CD4-positive, alpha-beta T cell (primary cell): ENCODE measurements at regions not wholly inside any gene's neighbourhood (a gene's known extent, or its start where the extent isn't known, plus 50 kb on each side); places are given as distances from the start of the nearest gene placed in this dataset.

Experiments used
- ATAC-seq: fragments of 200-7000 bp; cut with Tn5 transposase; one replicate; pipeline ENCODE4 v1.10.0; 2022; ENCODE audit warnings: mild to moderate bottlenecking; ENCODE audit not compliant: poor library complexity
- CTCF ChIA-PET: fragments of 350-600 bp; sonication (Branson Sonifier 250); formaldehyde crosslinking; loops from one replicate; lab custom pipeline; 2021; ENCODE audit warnings: antibody characterized with exemption, inconsistent platforms; lab: Charles Lee
- POLR2A ChIA-PET: fragments of 350-600 bp; sonication (Branson Sonifier 250); formaldehyde crosslinking; loops from one replicate; lab custom pipeline; 2021; ENCODE audit warnings: antibody characterized with exemption, inconsistent platforms; lab: Charles Lee
- DNase-seq, 14 experiments: peaks; one replicate each; pipeline ENCODE4 v3.0.0-alpha.2; 2013 to 2020; ENCODE audit warnings: mixed read lengths in 2 of 14
- H3K27ac ChIP-seq, 2 donors: one replicate each; pipeline versions ENCODE4 v1.5.1 to v1.7.0; 2013; ENCODE audit warnings: low read length in 2 of 2, low read depth in 1 of 2, mild to moderate bottlenecking in 1 of 2
- H3K27me3 ChIP-seq, 2 experiments: 1 replicate in 1 of 2; 2 replicates in 1 of 2; pipeline versions ENCODE4 v1.6.1 to v1.7.0; 2013; ENCODE audit warnings: low read length in 2 of 2, control low read depth in 1 of 2, mild to moderate bottlenecking in 1 of 2, moderate library complexity in 1 of 2; ENCODE audit not compliant: insufficient read depth in 2 of 2, control insufficient read depth in 1 of 2
- H3K36me3 ChIP-seq: one replicate; pipeline ENCODE4 v1.6.1; 2013; ENCODE audit warnings: low read length, control low read depth; ENCODE audit not compliant: insufficient read depth
- H3K4me1 ChIP-seq: one replicate; pipeline ENCODE4 v1.6.1; 2013; ENCODE audit warnings: low read length, control low read depth; ENCODE audit not compliant: insufficient read depth
- H3K4me3 ChIP-seq: one replicate; pipeline ENCODE4 v1.5.1; 2013; ENCODE audit warnings: mild to moderate bottlenecking, low read length, moderate library complexity
- H3K9me3 ChIP-seq, 2 experiments: 1 replicate in 1 of 2; 2 replicates in 1 of 2; pipeline versions ENCODE4 v1.6.1 to v1.7.0; 2013; ENCODE audit warnings: low read length in 2 of 2, mild to moderate bottlenecking in 2 of 2, control low read depth in 1 of 2, moderate library complexity in 1 of 2; ENCODE audit not compliant: control insufficient read depth in 1 of 2, insufficient read depth in 1 of 2
- H3K27ac Mint-ChIP-seq: one replicate; pipeline ENCODE4 v1.8.0; 2020; ENCODE audit warnings: mixed read lengths
- H3K27me3 Mint-ChIP-seq: one replicate; pipeline ENCODE4 v1.8.0; 2021; ENCODE audit warnings: mixed read lengths
- H3K36me3 Mint-ChIP-seq: one replicate; pipeline ENCODE4 v1.8.0; 2021; ENCODE audit warnings: low read depth, mixed read lengths
- H3K4me1 Mint-ChIP-seq: one replicate; pipeline ENCODE4 v1.8.0; 2021; ENCODE audit warnings: low read depth, mixed read lengths
- H3K4me3 Mint-ChIP-seq: one replicate; pipeline ENCODE4 v1.8.0; 2020; ENCODE audit warnings: mild to moderate bottlenecking, mixed read lengths
- H3K9me3 Mint-ChIP-seq: one replicate; pipeline ENCODE4 v1.8.0; 2020; ENCODE audit warnings: mixed read lengths
- intact Hi-C, 2 experiments: fragments of 100-400 bp; cut with DNase I in 1 of 2; cut with micrococcal nuclease in 1 of 2; formaldehyde crosslinking; loops; one replicate each; pipeline versions ENCODE4 v1.15.1 to v1.9.0; 2023 to 2025; cut with DNase I, micrococcal nuclease
- TF ChIP-seq, protein P1 (sequence below): fragments of 200-600 bp; IDR thresholded peaks from one replicate; pipeline ENCODE4 v1.8.0; 2022; ENCODE audit warnings: antibody characterized with exemption, mild to moderate bottlenecking

DNA sequence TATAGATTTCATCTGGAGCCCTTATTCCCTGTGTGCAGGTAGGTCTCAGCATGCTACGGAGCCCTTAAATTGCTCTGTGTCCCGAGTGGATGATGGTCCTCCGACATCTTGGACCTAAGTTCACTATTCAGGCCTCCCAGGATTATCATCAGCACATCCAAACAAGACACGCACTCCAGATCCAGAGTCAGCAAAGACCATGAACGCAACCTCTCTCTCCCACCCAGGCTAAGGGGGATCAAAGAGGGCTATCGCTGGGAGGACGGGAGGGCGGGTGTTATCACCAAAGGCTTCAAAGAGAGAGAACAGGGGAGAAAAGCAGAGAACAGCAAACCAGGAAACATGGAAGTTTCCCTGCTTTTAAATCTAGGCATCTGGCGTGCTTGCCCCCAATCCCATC, 659.4 kb downstream of the TBC1D22A start:
- ATAC-seq (no peak), DNase-seq (no peak)
- peaks cover 0 to 23% of the 10 kb centered on the region in 2 experiments for H3K9me3 ChIP-seq
- Mint-ChIP-seq H3K4me3 (no peak overlapping the region), H3K27me3 (peaks cover 27% of the 10 kb centered on the region), H3K9me3 (peaks cover 5% of the 10 kb centered on the region), H3K36me3 (no peaks in the 10 kb centered on the region), H3K27ac (no peak overlapping the region), H3K4me1 (no peaks in the 10 kb centered on the region)
- H3K27me3 ChIP-seq, result peaks cover 4 to 5% of the 10 kb centered on the region in 2 experiments
- no peak overlapping the region for H3K27ac ChIP-seq
- intact Hi-C loops, result no loop called here
- ChIA-PET CTCF (no interaction called here), POLR2A (no interaction called here)
- H3K36me3 ChIP-seq, result no peaks in the 10 kb centered on the region
- no peaks in the 10 kb centered on the region for H3K4me1 ChIP-seq
- TF ChIP-seq, protein P1, sequence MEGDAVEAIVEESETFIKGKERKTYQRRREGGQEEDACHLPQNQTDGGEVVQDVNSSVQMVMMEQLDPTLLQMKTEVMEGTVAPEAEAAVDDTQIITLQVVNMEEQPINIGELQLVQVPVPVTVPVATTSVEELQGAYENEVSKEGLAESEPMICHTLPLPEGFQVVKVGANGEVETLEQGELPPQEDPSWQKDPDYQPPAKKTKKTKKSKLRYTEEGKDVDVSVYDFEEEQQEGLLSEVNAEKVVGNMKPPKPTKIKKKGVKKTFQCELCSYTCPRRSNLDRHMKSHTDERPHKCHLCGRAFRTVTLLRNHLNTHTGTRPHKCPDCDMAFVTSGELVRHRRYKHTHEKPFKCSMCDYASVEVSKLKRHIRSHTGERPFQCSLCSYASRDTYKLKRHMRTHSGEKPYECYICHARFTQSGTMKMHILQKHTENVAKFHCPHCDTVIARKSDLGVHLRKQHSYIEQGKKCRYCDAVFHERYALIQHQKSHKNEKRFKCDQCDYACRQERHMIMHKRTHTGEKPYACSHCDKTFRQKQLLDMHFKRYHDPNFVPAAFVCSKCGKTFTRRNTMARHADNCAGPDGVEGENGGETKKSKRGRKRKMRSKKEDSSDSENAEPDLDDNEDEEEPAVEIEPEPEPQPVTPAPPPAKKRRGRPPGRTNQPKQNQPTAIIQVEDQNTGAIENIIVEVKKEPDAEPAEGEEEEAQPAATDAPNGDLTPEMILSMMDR, result no peak
- no peak overlapping the region for H3K4me3 ChIP-seq

DNA sequence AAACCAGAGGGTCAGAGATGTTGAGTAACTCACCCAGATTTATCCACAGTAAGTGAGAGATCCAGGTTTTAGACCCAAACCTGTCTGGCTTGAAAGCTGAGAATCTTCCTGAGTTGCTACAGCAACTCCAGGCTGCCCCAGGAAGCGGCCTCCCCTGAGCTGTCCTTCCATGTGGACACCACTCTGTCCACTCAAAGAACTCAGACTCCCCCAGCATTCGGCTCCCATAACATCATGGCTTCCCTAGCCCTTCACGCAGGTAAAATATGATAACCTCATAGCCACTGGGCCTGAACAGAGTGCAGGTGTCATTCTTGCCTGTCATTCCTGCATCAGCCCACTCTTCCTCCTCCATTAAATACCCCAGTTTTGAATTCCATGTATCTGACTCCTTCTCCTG, 657.8 kb downstream of the TBC1D22A start:
- POLR2A ChIA-PET, result no interaction called here
- peaks cover 0 to 23% of the 10 kb centered on the region in 2 experiments for H3K9me3 ChIP-seq
- ATAC-seq, result no peak
- intact Hi-C loops, result no loop called here
- Mint-ChIP-seq H3K4me3 (no peak overlapping the region), H3K9me3 (peaks cover 6% of the 10 kb centered on the region), H3K36me3 (no peaks in the 10 kb centered on the region), H3K27ac (no peak overlapping the region), H3K27me3 (peaks cover 27% of the 10 kb centered on the region), H3K4me1 (no peaks in the 10 kb centered on the region)
- H3K4me1 ChIP-seq, result no peaks in the 10 kb centered on the region
- DNase-seq, result no peak
- TF ChIP-seq, protein P1, result no peak
- H3K27ac ChIP-seq, result no peak overlapping the region
- H3K36me3 ChIP-seq, result no peaks in the 10 kb centered on the region
- H3K4me3 ChIP-seq, result no peak overlapping the region
- CTCF ChIA-PET, result no interaction called here
- H3K27me3 ChIP-seq, result peaks cover 2 to 5% of the 10 kb centered on the region in 2 experiments

DNA sequence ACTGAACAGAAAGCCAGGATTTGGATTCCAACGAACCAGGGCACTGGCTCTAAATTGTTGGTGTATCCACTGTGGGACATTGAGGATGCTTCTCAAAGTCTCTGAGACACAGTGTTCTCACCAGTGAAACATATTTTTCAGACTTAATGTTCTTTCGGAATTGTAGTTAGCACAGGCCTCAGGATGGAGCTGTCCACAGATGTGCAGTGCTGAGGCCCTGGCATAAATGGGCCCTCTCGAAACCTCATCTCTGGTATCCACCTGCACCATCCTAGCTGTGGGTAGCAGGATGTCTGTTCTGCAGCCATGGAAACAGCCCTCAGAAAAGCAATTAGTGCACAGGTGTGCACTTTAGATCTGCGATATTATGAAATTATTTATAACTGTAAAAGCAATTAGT, 656.8 kb downstream of the TBC1D22A start:
- no peak overlapping the region for H3K27ac ChIP-seq
- peaks cover 0 to 16% of the 10 kb centered on the region in 2 experiments for H3K9me3 ChIP-seq
- Mint-ChIP-seq H3K4me1 (no peaks in the 10 kb centered on the region), H3K9me3 (peaks cover 6% of the 10 kb centered on the region), H3K27ac (no peak overlapping the region), H3K36me3 (no peaks in the 10 kb centered on the region), H3K27me3 (peaks cover 27% of the 10 kb centered on the region), H3K4me3 (no peak overlapping the region)
- CTCF ChIA-PET, result no interaction called here
- H3K27me3 ChIP-seq, result peaks cover 0 to 5% of the 10 kb centered on the region in 2 experiments
- no peak overlapping the region for H3K4me3 ChIP-seq
- POLR2A ChIA-PET, result no interaction called here
- H3K4me1 ChIP-seq, result no peaks in the 10 kb centered on the region
- ATAC-seq, result no peak
- no peak for DNase-seq
- no peaks in the 10 kb centered on the region for H3K36me3 ChIP-seq
- intact Hi-C loops, result no loop called here
- TF ChIP-seq, protein P1, result no peak
